ENCODE measurements at regions not wholly inside any gene's neighbourhood (a gene's known extent, or its start where the extent isn't known, plus 50 kb on each side); places are given as distances from the start of the nearest gene placed in this dataset.

DNA sequence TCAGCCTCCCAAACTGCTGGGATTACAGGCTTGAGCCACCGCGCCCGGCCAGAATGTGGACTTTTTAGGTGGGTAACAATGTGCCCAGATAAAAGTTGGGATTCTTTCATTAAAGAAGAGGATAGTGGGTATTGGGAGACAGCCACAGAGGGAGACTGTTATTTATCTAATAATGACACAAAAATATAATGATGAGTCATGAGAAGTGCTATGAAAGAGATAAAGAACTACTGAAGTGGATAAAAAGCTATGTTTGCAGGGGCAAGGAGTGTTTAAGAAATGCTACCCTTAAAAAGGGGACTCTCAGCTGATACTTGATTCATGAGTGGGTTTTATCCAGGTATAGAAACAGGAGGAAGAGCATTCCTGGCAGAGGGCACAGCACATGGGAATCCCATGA lies 143.6 kb upstream of the ERCC6L2 start:
- no peak overlapping the region for H3K27ac ChIP-seq (ENCODE audit: low read depth, low read length)
- TF ChIP-seq, protein P1, sequence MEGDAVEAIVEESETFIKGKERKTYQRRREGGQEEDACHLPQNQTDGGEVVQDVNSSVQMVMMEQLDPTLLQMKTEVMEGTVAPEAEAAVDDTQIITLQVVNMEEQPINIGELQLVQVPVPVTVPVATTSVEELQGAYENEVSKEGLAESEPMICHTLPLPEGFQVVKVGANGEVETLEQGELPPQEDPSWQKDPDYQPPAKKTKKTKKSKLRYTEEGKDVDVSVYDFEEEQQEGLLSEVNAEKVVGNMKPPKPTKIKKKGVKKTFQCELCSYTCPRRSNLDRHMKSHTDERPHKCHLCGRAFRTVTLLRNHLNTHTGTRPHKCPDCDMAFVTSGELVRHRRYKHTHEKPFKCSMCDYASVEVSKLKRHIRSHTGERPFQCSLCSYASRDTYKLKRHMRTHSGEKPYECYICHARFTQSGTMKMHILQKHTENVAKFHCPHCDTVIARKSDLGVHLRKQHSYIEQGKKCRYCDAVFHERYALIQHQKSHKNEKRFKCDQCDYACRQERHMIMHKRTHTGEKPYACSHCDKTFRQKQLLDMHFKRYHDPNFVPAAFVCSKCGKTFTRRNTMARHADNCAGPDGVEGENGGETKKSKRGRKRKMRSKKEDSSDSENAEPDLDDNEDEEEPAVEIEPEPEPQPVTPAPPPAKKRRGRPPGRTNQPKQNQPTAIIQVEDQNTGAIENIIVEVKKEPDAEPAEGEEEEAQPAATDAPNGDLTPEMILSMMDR (conservative IDR thresholded peaks at IDR 0.05) = no peak
- H3K4me3 ChIP-seq (ENCODE audit: low read length) = no peak overlapping the region
- Mint-ChIP-seq H3K4me1 (peaks cover 11% of the 10 kb centered on the region), H3K27me3 (ENCODE audit: insufficient read depth) (peaks cover 2% of the 10 kb centered on the region), H3K36me3 (ENCODE audit: low read depth) (no peaks in the 10 kb centered on the region), H3K27ac (no peak overlapping the region), H3K9me3 (peaks cover 8% of the 10 kb centered on the region), H3K4me3 (no peak overlapping the region)
- DNase-seq = no peak
- H3K27me3 ChIP-seq (ENCODE audit: control insufficient read depth, insufficient read depth, low read length, poor library complexity, severe bottlenecking) = no peaks in the 10 kb centered on the region
- 89 to 100% methylated on average over 3 of the region's 3 CpGs for WGBS, 2 experiments (ENCODE audit: insufficient coverage in 1 of 2, insufficient read length in 1 of 2)
- no peaks in the 10 kb centered on the region for H3K9me3 ChIP-seq (ENCODE audit: control insufficient read depth, low read length)
- no peaks in the 10 kb centered on the region for H3K36me3 ChIP-seq (ENCODE audit: control insufficient read depth, insufficient read depth, low read length)
- H3K4me1 ChIP-seq (ENCODE audit: control insufficient read depth, insufficient read depth, low read length) = no peaks in the 10 kb centered on the region
- H3K9ac ChIP-seq (ENCODE audit: extremely low read depth, low read length, poor library complexity, severe bottlenecking) = no peak overlapping the region

DNA sequence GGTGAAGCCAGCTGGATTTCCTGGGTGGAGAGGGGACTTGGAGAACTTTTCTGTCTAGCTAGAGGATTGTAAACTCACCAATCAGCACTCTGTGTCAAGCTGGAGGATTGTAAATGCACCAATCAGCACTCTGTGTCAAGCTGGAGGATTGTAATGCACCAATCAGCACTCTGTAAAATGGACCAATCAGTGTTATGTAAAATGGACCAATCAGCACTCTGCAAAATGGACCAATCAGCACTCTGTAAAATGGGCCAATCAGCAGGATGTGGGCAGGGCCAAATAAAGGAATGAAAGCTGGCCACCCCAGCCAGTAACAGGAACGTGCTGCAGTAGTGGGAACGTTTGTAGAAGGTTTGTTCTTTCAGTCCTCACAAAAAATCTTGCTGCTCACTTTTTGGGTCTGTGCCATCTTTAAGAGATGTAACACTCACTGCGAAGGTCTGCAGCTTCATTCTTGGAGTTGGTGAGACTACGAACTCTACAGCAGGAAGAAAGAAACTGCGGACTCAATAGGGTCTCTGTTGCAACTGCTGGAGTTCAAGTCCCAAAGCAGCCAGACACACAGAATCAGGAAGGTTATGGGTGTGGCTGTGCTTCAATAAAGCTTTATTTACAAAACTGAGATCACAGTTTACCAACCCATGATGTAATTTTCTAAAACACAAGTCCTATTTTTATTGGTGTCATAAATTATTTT lies 145.7 kb upstream of the ERCC6L2 start:
- peaks cover 7% of the 10 kb centered on the region for H3K27me3 Mint-ChIP-seq (ENCODE audit: insufficient read depth)
- Histone ChIP-seq H3K36me3 (ENCODE audit: control insufficient read depth, insufficient read depth, low read length) (no peaks in the 10 kb centered on the region), H3K27ac (ENCODE audit: low read depth, low read length) (no peak overlapping the region), H3K4me3 (ENCODE audit: low read length) (no peak overlapping the region), H3K9me3 (ENCODE audit: control insufficient read depth, low read length) (no peaks in the 10 kb centered on the region), H3K27me3 (ENCODE audit: control insufficient read depth, insufficient read depth, low read length, poor library complexity, severe bottlenecking) (no peaks in the 10 kb centered on the region), H3K4me1 (ENCODE audit: control insufficient read depth, insufficient read depth, low read length) (no peaks in the 10 kb centered on the region), H3K9ac (ENCODE audit: extremely low read depth, low read length, poor library complexity, severe bottlenecking) (no peak overlapping the region)
- 97 to 100% methylated on average over 3 to 5 of the region's 5 CpGs for WGBS, 2 experiments (ENCODE audit: insufficient coverage in 1 of 2, insufficient read length in 1 of 2)
- H3K27ac Mint-ChIP-seq = no peak overlapping the region
- H3K36me3 Mint-ChIP-seq (ENCODE audit: low read depth) = no peaks in the 10 kb centered on the region
- peaks cover 8% of the 10 kb centered on the region for H3K9me3 Mint-ChIP-seq
- no peak for DNase-seq
- H3K4me3 Mint-ChIP-seq = no peak overlapping the region
- TF ChIP-seq, protein P1 (conservative IDR thresholded peaks at IDR 0.05) = no peak
- peaks cover 11% of the 10 kb centered on the region for H3K4me1 Mint-ChIP-seq

DNA sequence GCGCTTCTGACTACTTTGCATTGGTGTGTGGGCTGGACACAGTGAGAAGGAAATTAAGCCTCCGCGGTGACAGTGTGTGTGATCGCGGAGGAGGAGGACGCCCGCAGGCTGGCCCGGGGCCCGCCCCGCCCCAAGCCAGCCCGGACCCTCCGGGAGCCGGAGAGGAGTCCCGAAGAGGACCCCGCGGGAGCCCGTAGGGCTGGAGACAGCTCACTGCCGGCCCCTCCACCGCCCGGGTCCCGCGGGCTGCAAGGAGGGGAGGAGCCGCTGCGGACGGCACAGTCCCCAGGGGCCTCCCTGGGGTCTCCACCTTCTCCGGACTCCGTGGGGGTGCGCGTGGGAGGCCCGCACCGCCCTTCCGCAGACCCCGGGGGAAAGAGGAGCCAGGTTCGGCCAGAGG lies 146.4 kb upstream of the ERCC6L2 start:
- Mint-ChIP-seq H3K27me3 (ENCODE audit: insufficient read depth) (peaks cover 5% of the 10 kb centered on the region), H3K9me3 (peaks cover 8% of the 10 kb centered on the region), H3K27ac (no peak overlapping the region), H3K4me3 (no peak overlapping the region), H3K36me3 (ENCODE audit: low read depth) (no peaks in the 10 kb centered on the region), H3K4me1 (peaks cover 11% of the 10 kb centered on the region)
- no peak for DNase-seq
- Histone ChIP-seq H3K36me3 (ENCODE audit: control insufficient read depth, insufficient read depth, low read length) (no peaks in the 10 kb centered on the region), H3K4me1 (ENCODE audit: control insufficient read depth, insufficient read depth, low read length) (no peaks in the 10 kb centered on the region), H3K9me3 (ENCODE audit: control insufficient read depth, low read length) (no peaks in the 10 kb centered on the region), H3K9ac (ENCODE audit: extremely low read depth, low read length, poor library complexity, severe bottlenecking) (no peak overlapping the region), H3K27me3 (ENCODE audit: control insufficient read depth, insufficient read depth, low read length, poor library complexity, severe bottlenecking) (no peaks in the 10 kb centered on the region), H3K27ac (ENCODE audit: low read depth, low read length) (no peak overlapping the region), H3K4me3 (ENCODE audit: low read length) (no peak overlapping the region)
- WGBS, 2 experiments (ENCODE audit: insufficient coverage in 1 of 2, insufficient read length in 1 of 2) = 96 to 98% methylated on average over 11 to 34 of the region's 34 CpGs
- TF ChIP-seq, protein P1 (conservative IDR thresholded peaks at IDR 0.05) = no peak
